WTC11 (cell line): ENCODE measurements at regions not wholly inside any gene's neighbourhood (a gene's known extent, or its start where the extent isn't known, plus 50 kb on each side); places are given as distances from the start of the nearest gene placed in this dataset.

Source experiments
- ATAC-seq: fragments of 200-7000 bp; cut with Tn5 transposase; 2 replicates; pipeline ENCODE4 v1.10.0; 2021; ENCODE audit warnings: mild to moderate bottlenecking, moderate library complexity
- CTCF ChIA-PET: fragments of 300-600 bp; sonication (Branson Sonifier 250); formaldehyde crosslinking; loops from one replicate; lab custom pipeline; 2021; ENCODE audit warnings: antibody characterized with exemption; lab: Charles Lee
- POLR2A ChIA-PET: fragments of 350-600 bp; sonication (Branson Sonifier 250); formaldehyde crosslinking; loops from one replicate; lab custom pipeline; 2021; ENCODE audit warnings: antibody characterized with exemption; lab: Charles Lee
- DNase-seq: peaks from one replicate; pipeline ENCODE4 v3.0.0; 2021; ENCODE audit warnings: low spot score
- H3K27ac Mint-ChIP-seq: 2 replicates; pipeline ENCODE4 v1.8.0; 2021; ENCODE audit warnings: mixed read lengths
- H3K27me3 Mint-ChIP-seq: 2 replicates; pipeline ENCODE4 v1.8.0; 2021; ENCODE audit warnings: low read depth, mild to moderate bottlenecking, moderate library complexity, mixed read lengths
- H3K36me3 Mint-ChIP-seq: 2 replicates; pipeline ENCODE4 v1.8.0; 2021; ENCODE audit warnings: mixed read lengths
- H3K4me1 Mint-ChIP-seq: 2 replicates; pipeline ENCODE4 v1.8.0; 2022; ENCODE audit warnings: mixed read lengths
- H3K4me3 Mint-ChIP-seq: 2 replicates; pipeline ENCODE4 v1.8.0; 2021; ENCODE audit warnings: mild to moderate bottlenecking, moderate library complexity, mixed read lengths
- H3K9me3 Mint-ChIP-seq: 2 replicates; pipeline ENCODE4 v1.8.0; 2021; ENCODE audit warnings: mixed read lengths
- AFF4 ChIP-seq: sonication (generic); formaldehyde crosslinking; IDR thresholded peaks from 2 replicates; pipeline ENCODE4 v1.8.1; 2023; ENCODE audit warnings: mild to moderate bottlenecking, missing genetic modification reagents, borderline replicate concordance
- CTCF ChIP-seq: fragments of 200-600 bp; IDR thresholded peaks from 2 replicates; pipeline ENCODE4 v1.8.0; 2022; ENCODE audit warnings: antibody characterized with exemption
- ERG ChIP-seq: fragments of 250-450 bp; sonication (Bioruptor Pico); IDR thresholded peaks from 2 replicates; pipeline ENCODE4 v1.8.0; 2021; ENCODE audit warnings: mild to moderate bottlenecking
- ESRRA ChIP-seq: sonication (generic); formaldehyde crosslinking; IDR thresholded peaks from 2 replicates; pipeline ENCODE4 v1.8.1; 2022; ENCODE audit warnings: mild to moderate bottlenecking, missing genetic modification reagents, borderline replicate concordance
- KAT7 ChIP-seq: sonication (generic); formaldehyde crosslinking; IDR thresholded peaks from 2 replicates; pipeline ENCODE4 v1.8.1; 2023; ENCODE audit warnings: missing genetic modification reagents, mild to moderate bottlenecking, borderline replicate concordance
- MAX ChIP-seq: sonication (generic); formaldehyde crosslinking; IDR thresholded peaks from 2 replicates; pipeline ENCODE4 v1.8.0; 2022; ENCODE audit warnings: mild to moderate bottlenecking, missing genetic modification reagents
- NR1H2 ChIP-seq: sonication (generic); formaldehyde crosslinking; IDR thresholded peaks from 2 replicates; pipeline ENCODE4 v1.9.0; 2021; ENCODE audit warnings: mild to moderate bottlenecking, moderate library complexity, missing genetic modification reagents
- PRDM15 ChIP-seq: sonication (generic); formaldehyde crosslinking; IDR thresholded peaks from 2 replicates; pipeline ENCODE4 v1.8.0; 2022; ENCODE audit warnings: missing genetic modification reagents
- RELA ChIP-seq: sonication (generic); formaldehyde crosslinking; IDR thresholded peaks from 2 replicates; pipeline ENCODE4 v1.8.1; 2022; ENCODE audit warnings: missing genetic modification reagents, mild to moderate bottlenecking, borderline replicate concordance
- SMAD3 ChIP-seq: sonication (generic); formaldehyde crosslinking; IDR thresholded peaks from 2 replicates; pipeline ENCODE4 v1.8.0; 2022; ENCODE audit warnings: missing genetic modification reagents, mild to moderate bottlenecking, borderline replicate concordance
- SOX15 ChIP-seq: fragments of 250-450 bp; sonication (Bioruptor Pico); IDR thresholded peaks from 2 replicates; pipeline ENCODE4 v1.9.0; 2021; ENCODE audit warnings: mild to moderate bottlenecking
- STAT6 ChIP-seq: sonication (generic); formaldehyde crosslinking; conservative IDR thresholded peaks from 2 replicates; pipeline ENCODE4 v1.8.1; 2023; ENCODE audit warnings: mild to moderate bottlenecking, low read depth, missing genetic modification reagents, moderate library complexity
- USF2 ChIP-seq: sonication (generic); formaldehyde crosslinking; IDR thresholded peaks from 2 replicates; pipeline ENCODE4 v1.8.1; 2023; ENCODE audit warnings: mild to moderate bottlenecking, missing genetic modification reagents, moderate library complexity
- ZNF138 ChIP-seq: sonication (generic); formaldehyde crosslinking; conservative IDR thresholded peaks from 2 replicates; pipeline ENCODE4 v1.8.1; 2022; ENCODE audit warnings: mild to moderate bottlenecking, moderate library complexity, missing genetic modification reagents
- ZNF219 ChIP-seq: sonication (generic); formaldehyde crosslinking; IDR thresholded peaks from 2 replicates; pipeline ENCODE4 v1.8.0; 2023; ENCODE audit warnings: missing genetic modification reagents, mild to moderate bottlenecking, borderline replicate concordance
- ZNF425 ChIP-seq: fragments of 250-450 bp; sonication (Bioruptor Pico); conservative IDR thresholded peaks from 2 replicates; pipeline ENCODE4 v1.9.0; 2021; ENCODE audit warnings: mild to moderate bottlenecking
- ZNF671 ChIP-seq: fragments of 250-450 bp; sonication (Bioruptor Pico); IDR thresholded peaks from 2 replicates; pipeline ENCODE4 v1.8.0; 2021; ENCODE audit warnings: mild to moderate bottlenecking

- ATAC-seq (no peak), DNase-seq (no peak)
- Mint-ChIP-seq H3K27me3 (no peaks in the 10 kb centered on the region; the same call in 1 of the 2 replicates), H3K27ac (peak overlapping the region; percentile 43; the same call in 1 of the 2 replicates), H3K9me3 (no peaks in the 10 kb centered on the region)
- POLR2A ChIA-PET, result no interaction called here
- TF ChIP-seq USF2 (CRISPR knock-in tag) (no peak), ZNF219 (no peak), AFF4 (CRISPR knock-in tag) (no peak), ESRRA (CRISPR knock-in tag) (no peak), ZNF138 (no peak), PRDM15 (no peak), ZNF425 (CRISPR knock-in tag) (no peak), MAX (CRISPR knock-in tag) (no peak), ERG (CRISPR knock-in tag) (no peak), KAT7 (no peak), CTCF (no peak), SOX15 (CRISPR knock-in tag) (no peak), ZNF671 (CRISPR knock-in tag) (no peak), NR1H2 (CRISPR knock-in tag) (no peak), SMAD3 (CRISPR knock-in tag) (no peak), RELA (CRISPR knock-in tag) (no peak), STAT6 (CRISPR knock-in tag) (no peak)
- TF ChIP-seq, all 79 proteins: peak for 0
- no peak overlapping the region for H3K4me3 Mint-ChIP-seq
- CTCF ChIA-PET, result no interaction called here
- no peaks in the 10 kb centered on the region for H3K36me3 Mint-ChIP-seq
- H3K4me1 Mint-ChIP-seq, result peaks cover 4% of the 10 kb centered on the region; the same call in 1 of the 2 replicates
Measured at GRCh38 chrX:133473451-133473850, 58.2 kb upstream of the GPC4 start.
